Skeletal muscle cell (primary cell): ENCODE measurements at regions not wholly inside any gene's neighbourhood (a gene's known extent, or its start where the extent isn't known, plus 50 kb on each side); places are given as distances from the start of the nearest gene placed in this dataset.
A peak's percentile ranks its signal among the peaks of the same experiment; 100 is the strongest.

Experiments used
- DNase-seq: peaks from one replicate; pipeline ENCODE4 v3.0.0-alpha.2; 2010; ENCODE audit warnings: low read depth
- H3K4me3 ChIP-seq: 2 replicates; pipeline ENCODE4 v1.5.1; 2011; ENCODE audit warnings: low read depth, mild to moderate bottlenecking, control low read depth, low read length, moderate library complexity

DNA sequence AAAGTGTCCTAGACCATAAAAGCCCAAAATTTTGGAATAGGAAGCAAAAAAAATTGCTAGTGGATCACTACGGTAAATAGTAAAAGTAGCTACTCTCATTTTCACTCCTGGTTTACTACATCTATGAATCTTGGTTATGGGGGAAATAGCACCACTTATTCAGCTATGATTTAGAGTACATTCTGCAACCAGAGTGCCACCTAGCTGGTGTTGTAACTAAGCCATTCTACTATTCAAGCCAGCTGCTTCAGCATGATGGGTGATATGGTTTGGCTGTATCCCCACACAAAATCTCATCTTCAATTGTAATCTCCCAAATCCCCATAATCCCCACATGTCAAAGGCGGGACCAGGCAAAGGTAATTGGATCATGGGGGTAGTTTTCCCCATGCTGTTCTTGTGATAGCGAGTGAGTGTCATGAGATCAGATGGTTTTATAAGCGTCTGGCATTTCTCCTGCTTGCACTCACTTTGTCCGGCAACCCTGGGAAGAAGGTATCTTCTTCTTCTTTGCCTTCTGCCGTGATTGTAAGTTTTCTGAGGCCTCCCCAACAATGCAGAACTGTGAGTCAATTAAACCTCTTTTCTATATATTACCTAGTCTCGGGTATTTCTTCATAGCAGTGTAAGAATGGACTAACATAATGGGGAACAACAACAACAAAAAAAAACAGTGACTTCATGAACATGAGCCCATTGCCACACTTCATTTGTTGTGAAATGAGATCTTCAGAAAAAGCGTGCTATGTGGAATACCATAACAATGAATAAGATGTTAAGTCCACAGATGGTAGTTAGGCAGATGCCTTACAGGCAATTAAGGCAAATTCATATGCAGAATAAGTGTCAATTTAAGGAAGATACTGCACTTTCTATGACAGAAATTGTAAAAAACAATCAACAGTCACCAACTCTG is 280.1 kb downstream of the PABPC4L start:
- no peak for DNase-seq
- no peak overlapping the region for H3K4me3 ChIP-seq

DNA sequence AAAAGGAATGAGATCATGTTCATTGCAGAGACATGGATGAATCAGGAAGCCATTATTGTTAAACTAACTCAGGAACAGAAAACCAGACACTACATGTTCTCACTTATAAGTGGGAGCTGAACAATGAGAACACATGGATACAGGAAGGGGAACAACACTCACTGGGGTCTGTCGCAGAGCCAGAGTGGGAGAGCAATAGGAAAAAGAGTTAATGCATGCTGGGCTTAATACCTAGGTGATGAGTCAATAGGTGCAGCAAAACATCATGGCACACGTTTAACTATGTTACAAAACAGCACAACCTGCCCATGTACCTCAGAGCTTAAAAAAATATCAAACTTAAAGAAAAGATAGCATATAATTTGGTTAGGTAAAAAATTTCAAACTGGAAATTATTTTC is 281.4 kb downstream of the PABPC4L start:
- no peak overlapping the region for H3K4me3 ChIP-seq
- no peak for DNase-seq

DNA sequence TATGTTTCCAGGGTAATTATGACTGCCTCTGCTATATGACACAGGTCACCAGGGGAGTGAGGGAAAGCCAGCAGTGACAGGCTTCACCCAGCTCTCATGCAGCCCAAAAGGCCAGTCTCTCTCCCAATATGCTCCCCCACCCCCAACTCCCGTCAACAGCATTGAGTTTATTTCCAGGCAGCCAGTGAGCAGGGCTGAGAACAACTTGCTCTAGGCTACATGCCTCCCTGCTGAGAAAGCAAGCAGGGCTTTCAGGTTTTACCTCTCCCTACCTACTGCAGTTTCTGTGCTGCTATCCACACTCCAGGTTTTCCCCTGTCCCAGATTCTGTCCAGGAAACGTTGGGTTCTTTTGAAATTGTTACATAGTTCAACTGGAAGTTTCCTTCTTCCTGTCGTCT is 291.4 kb downstream of the PABPC4L start:
- DNase-seq = no peak
- no peak overlapping the region for H3K4me3 ChIP-seq

DNA sequence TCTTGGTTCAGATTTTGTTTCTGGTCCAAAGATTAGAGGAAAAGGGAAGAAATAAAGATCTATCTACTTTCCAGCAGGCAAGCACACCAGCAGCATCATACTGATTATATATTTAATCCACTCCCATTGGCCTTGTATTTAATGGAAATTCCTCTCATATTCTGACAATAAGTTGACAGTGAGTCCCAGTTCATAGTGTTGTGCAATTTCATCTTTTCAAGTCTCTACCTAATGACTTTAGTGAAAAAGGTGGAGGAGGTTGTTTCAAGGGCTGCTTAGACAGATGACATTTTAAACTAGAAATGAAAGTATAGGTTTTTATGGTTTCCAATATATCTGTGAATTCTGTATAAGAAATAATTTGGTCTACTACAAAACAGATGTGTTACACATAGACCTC is 298.6 kb downstream of the PABPC4L start:
- H3K4me3 ChIP-seq = no peak overlapping the region
- DNase-seq = no peak

DNA sequence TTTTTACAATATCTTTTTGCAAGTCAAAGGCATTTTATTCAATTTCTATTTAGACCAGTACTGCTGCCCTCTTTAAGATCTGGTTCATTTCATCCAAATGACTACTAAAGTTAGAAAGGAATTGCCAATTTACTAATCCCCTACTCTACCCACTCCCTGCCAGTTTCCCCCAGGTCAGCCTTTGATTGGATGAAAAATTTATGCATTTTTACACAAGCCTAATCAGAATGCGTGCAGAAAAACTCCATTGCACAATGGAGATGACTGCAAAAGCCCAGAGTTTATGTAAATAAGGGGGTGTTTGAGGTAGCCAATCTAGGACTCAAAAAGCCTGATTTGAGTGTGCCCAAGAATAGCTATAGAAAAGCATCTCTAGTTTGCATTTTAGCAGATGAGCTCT is 310.6 kb downstream of the PABPC4L start:
- no peak for DNase-seq
- no peak overlapping the region for H3K4me3 ChIP-seq

DNA sequence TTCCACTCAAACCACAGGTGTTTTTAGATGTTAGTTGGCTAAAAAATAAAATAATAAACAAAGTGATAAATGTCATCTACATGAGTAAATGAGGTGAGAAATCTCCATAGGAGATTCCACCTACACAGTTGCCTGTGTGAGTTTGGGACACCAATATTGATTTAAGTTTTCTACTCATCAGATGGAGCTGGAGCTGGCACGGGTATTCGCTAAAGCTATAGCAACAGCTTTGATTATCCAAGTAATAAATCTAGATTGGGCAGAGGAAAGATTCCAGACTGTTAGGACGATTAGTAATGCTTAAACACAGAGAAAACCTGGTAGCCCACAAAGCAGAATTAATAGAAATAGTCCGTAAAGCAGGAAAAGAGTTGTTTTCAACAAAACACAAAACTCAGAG is 313.9 kb downstream of the PABPC4L start:
- H3K4me3 ChIP-seq = no peak overlapping the region
- no peak for DNase-seq

DNA sequence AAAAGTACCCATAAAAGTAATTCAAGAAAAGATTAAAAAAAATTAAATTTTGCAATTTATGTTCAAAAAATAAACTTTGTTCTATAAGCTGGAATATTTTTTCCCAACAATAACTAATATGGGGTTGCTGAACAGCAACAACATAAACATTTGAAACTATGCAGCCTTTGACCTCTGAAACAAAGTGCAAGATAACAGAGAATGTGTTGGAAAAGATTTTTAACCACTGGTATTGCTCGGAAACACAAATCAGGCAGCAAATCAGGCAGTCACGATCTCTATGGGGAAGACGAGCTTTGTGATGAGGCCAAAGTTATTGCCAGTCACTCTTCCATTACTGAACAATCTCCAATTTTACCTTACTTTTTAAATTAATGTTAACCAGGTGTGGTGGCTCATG is 332.1 kb downstream of the PABPC4L start:
- H3K4me3 ChIP-seq = no peak overlapping the region
- no peak for DNase-seq

DNA sequence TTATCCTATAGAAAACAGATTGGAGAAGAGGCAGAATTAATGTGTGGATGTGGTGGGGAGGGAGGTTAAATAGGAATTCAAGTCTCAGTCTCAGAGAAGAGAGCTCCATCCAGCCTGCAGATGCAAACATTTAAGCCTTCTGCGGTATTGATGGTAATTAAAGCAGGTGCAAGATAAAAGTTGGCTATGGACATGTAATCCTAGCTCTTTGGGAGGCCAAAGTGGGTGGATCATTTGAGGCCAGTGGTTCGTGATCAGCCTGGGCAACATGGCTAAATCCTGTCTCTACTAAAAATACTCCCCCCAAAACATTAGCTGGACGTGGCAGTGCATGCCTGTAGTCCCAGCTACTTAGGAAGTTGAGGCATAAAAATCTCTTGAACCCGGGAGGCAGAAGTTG is 332.7 kb downstream of the PABPC4L start:
- no peak overlapping the region for H3K4me3 ChIP-seq
- no peak for DNase-seq

DNA sequence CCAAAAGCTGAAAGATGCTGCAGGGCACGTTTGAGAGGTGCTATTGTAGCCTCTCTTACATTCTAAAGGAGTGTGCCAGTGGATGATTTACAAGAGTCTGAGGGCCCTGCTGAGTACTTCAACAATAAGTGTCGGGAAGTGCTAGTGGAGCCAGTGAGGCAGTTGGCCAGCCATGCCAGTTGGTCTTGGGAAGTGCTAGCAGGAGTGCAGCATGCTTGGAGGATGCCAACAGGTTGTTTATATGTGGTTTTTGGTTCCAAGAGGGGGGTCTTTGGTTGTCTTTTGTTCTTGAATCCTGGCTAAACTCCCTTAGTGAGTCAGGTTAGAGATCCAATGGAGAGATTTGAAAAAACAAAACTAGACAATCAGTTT is 335.3 kb downstream of the PABPC4L start:
- H3K4me3 ChIP-seq = no peak overlapping the region
- peak; percentile 29 for DNase-seq

DNA sequence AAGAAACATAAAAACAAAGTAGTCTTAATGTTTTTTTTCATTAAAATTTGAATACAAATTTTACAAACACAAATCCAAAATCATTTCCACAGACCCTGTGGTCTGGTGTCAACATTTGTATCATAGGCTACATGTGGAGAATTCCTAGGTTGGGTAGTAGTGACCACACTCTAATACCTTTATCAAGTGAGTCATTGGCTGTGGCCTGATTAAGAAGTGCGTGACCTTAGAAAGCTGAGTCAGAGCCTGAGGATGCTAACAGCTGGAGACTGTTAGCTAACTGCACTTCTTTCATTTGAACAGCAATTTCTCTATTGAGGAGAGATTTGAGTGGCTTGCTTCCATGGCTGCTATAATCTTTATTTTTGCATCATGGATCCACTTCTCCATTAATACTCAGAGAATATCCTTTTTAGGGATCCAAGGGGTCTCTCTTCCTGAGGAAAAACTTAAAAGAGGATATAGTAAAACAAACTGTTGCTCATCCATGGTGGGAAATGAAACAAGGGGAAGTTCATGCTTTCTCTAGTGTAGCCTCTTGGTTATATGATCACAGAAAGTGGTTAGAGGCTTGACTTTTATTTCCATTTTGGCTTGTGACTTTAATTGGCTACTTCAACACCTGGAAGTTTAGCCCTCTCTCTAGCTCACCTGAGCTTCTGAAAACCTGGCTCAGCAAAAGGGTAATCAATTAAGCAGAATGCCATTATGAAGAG is 335.8 kb downstream of the PABPC4L start:
- DNase-seq = peak; percentile 80

DNA sequence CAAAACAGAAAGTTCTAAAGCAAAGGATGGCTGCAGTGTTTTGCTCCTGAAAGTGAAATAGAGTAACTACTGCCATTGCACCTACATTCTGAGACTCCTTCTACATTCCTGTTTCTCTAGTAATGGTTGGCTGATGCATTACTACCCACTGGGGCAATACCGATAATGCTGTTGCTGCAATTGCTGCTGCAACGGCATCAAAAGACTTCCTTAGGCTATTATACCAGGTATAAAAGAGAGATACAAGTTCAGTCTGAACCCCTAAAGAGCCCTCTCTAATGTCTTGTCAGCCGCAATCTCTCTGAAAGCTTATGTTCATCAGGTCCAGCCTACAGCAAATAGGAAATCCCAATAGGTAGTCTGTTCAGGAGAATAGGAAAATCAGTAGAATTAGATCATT is 338.4 kb downstream of the PABPC4L start:
- no peak overlapping the region for H3K4me3 ChIP-seq
- no peak for DNase-seq

More for the DNA sequence above, 335.8 kb downstream of the PABPC4L start:
- no peak overlapping the region for H3K4me3 ChIP-seq

DNA sequence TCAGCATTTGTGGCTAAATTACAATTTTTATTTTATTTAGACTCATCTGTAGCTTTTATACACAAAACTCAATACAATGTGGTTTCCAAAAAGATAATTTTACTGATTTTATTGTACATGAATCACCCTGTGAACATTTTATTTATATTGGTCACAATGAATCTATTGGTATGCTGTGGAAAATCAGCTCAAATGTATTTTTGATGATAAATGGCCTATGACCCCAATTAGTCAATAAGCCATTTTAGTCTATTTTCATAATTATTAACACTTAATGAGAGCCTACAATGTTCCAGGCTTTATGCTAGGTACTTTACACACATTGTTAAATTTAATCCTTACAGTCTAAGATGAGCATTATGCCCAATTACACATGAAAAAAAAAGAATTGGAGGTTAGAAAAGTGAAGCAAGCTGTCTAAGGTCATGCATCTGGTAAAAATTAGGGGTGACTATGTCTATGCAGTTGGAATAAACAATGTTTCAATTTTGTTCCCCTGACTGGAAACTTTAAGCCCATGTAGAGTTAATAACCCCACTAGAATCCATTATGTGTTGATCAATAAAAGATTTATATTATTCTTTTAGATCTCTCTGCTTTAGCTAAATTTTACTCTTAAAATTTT is 344.7 kb downstream of the PABPC4L start:
- no peak overlapping the region for H3K4me3 ChIP-seq
- no peak for DNase-seq

DNA sequence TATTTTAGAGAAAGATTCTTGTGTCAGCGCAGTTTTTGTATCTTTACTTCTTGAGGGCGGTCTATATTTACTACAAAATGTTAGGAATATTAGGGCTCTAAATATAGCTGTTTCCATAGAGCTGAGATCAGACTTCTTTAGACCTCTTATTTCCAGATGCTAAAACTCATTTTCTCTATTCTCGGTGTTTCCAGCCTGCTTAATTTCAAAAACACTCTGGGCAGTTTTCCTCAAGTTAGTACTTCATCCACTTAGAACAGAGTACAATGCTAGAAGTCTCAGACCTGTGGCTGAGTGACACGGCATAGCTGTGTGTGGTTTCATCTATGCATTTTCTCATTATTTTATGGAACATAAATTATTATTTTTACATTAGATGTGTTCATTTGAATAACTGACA is 346.6 kb downstream of the PABPC4L start:
- H3K4me3 ChIP-seq = no peak overlapping the region
- DNase-seq = no peak

DNA sequence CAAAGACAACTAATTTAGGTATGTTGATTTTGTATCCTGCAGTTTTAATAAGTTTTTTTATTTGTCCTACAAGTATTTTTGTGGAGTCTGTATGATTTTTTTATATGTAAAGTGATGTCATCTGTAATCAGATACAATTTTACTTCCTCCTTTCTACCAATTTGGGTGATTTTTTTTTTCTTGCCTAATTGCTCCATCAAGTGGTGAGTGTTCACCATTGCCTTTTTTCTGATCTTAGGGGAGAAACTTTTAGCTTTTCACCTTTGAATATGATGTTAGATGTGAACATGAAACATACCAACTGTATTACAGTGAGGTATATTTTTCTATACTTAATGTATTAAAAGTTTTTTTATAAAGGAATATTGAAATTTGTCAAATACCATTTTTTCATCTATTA is 362.3 kb downstream of the PABPC4L start:
- DNase-seq = no peak
- H3K4me3 ChIP-seq = no peak overlapping the region

DNA sequence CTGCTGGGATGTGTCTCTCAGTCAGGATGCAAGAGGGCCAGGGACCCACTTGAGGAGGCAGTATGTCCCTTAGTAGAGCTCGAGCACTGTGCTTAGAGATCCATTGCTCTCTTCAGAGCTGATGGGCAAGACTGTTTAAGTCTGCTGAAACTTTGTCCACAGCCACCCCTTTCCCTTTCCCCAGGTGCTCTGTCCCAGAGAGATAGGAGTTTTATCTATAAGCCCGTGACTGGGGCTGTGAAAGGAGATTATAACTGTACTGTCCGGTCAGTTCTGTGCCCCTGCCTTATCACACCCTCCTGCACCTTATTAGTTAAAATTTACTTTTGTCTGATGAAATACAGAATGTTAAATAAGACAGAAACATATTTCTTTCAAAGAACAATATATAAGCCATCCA is 378.4 kb downstream of the PABPC4L start:
- DNase-seq = no peak
- no peak overlapping the region for H3K4me3 ChIP-seq

DNA sequence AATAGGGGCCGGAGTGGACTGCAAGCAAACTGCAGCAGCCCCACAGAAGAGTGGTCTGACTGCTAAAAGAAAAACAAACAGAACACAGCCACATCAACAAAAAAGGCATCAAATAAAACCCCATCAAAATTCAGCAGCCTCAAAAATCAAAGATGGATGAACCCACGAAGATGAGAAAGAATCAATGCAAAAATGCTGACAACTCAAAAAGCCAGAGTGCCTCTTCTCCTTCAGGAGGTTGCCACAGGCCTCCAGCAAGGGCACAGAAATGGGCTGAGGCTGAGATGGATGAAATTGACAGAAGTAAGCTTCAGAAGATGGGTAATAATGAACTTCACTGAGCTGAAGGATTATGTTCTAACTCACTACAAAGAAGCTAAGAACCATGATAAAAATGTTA is 388.6 kb downstream of the PABPC4L start:
- H3K4me3 ChIP-seq = no peak overlapping the region
- DNase-seq = no peak

DNA sequence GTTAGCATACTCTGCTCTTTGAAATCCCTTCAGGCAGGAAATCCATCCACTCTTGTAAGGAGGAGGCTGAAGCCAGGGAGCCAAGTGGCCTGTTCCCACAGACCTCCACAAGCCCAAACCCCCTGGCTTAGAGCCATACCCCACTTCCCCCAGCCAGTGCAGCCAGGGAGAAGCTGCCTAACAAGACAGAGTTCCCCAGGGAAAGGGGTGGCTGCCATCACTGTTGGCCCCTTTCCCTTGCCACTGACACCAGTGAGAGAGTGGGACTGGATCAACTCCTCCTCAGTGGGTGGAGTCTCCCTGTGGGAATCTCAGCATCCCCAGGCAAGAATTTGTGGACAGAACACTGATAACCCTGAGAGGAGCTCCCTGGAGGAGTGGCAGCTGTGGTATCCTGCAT is 389.4 kb downstream of the PABPC4L start:
- no peak overlapping the region for H3K4me3 ChIP-seq
- DNase-seq = no peak

DNA sequence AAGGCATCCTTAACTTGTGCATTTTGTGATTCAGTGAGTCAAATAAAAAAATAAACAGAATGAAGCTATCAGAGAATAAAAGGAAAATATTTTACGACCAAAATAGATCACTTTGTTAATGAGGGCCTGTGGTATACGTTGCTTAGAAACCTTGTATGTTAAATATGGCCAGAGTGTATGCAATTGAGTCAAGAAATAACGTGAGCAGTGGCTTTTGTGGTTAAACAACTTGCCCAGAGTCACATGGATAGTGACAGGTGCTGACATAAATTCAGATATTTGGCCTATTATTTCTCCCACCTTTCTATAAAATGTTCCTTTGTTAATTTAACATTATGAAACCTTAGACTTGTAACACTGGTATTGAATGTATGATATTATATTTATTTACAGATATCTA is 393.4 kb downstream of the PABPC4L start:
- no peak overlapping the region for H3K4me3 ChIP-seq
- DNase-seq = peak; percentile 12

DNA sequence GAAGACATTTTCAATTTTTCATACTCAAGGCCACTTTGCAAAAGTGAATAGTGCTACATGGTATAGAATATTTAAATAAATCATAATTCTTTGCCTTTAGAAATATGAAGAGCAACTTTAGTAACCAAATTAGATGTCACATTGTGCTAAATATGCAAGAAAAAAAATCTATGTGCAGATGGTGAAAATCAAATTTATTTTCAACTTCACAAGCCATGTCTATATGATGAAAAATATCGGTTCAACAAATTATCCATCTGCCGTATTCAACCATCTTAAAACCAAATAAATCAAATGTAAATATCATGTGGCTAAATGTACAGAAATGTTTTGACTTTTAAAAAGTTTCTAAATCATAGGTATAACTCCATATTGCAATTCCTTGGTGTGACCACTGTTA is 398.2 kb downstream of the PABPC4L start:
- no peak overlapping the region for H3K4me3 ChIP-seq
- DNase-seq = no peak

DNA sequence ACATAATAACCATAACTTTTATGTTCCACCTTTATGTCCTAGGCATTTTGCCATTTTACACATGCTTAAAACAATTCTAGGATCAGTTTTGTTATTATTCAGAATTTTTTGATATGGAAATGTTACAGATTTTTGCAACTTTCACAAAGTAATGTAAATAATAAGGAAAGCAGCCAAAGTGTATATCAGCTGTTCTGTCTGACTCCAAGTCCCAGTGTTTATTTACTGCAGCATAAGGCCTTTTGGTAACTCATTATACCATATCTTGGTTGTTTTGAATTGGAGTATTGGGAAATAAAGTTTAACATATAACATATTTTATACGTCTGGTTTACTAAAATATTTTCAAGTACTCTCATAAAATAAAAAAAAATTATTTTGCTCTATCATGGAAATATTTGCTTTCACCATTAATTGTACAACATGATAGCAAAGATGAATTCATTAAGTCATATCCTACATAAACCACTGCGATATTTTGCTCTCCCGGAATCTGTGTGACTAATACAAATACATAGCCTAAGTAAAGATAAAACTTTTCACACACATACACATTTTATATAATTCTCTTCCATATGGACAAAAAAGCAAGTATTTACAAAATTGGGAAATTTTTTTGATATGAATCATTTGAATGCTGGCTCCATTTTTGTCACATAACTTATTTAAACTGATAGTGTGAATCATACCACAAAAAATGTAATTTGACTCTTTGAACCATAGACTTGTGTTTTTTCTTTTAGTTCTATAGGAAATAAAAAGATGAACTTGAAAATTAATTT is 399.0 kb downstream of the PABPC4L start:
- H3K4me3 ChIP-seq = no peak overlapping the region
- peak; percentile 6 for DNase-seq
